ENCODE measurements at regions not wholly inside any gene's neighbourhood (a gene's known extent, or its start where the extent isn't known, plus 50 kb on each side); places are given as distances from the start of the nearest gene placed in this dataset.

DNA sequence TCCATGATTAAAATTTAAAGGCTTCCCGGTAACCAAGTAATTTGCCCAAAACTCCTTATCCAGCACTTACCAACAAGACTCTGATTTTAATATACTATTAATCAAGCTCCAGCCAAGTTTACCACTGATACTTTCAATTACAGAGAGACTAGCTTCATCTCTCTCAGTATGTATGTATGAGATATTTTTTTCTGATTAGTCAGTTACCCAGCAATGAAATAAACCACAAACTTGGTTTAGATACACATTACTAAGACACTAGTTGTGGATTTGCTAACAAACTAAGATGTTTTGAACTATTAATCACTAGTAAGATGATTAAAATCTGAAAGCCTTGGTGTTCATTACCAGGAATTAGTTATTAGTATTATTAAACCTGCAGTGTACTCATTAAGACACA lies 1272.2 kb upstream of the ACVR2A start:
- TF ChIP-seq, protein P1, sequence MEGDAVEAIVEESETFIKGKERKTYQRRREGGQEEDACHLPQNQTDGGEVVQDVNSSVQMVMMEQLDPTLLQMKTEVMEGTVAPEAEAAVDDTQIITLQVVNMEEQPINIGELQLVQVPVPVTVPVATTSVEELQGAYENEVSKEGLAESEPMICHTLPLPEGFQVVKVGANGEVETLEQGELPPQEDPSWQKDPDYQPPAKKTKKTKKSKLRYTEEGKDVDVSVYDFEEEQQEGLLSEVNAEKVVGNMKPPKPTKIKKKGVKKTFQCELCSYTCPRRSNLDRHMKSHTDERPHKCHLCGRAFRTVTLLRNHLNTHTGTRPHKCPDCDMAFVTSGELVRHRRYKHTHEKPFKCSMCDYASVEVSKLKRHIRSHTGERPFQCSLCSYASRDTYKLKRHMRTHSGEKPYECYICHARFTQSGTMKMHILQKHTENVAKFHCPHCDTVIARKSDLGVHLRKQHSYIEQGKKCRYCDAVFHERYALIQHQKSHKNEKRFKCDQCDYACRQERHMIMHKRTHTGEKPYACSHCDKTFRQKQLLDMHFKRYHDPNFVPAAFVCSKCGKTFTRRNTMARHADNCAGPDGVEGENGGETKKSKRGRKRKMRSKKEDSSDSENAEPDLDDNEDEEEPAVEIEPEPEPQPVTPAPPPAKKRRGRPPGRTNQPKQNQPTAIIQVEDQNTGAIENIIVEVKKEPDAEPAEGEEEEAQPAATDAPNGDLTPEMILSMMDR (conservative IDR thresholded peaks at IDR 0.05): no peak
- no peak for TF ChIP-seq EZH2 (IDR thresholded peaks at IDR 0.05; ENCODE audit: low read depth)
